DOHH2 (cell line): ENCODE measurements at regions not wholly inside any gene's neighbourhood (a gene's known extent, or its start where the extent isn't known, plus 50 kb on each side); places are given as distances from the start of the nearest gene placed in this dataset.
"Not testable (repeated sequence)": the region's sequence is repeated elsewhere in the genome, so short reads cannot be mapped to it uniquely, and the experiment has no call there.

Experiments
- H3F3A ChIP-seq: fragments of 200-600 bp; sonication (generic), shearing (Covaris generic); 2 replicates; pipeline ENCODE4 v1.6.0; 2016; ENCODE audit warnings: antibody characterized with exemption, mild to moderate bottlenecking; ENCODE audit not compliant: control insufficient read depth, insufficient read depth
- H3K27ac ChIP-seq: fragments of 200-600 bp; sonication (generic); 2 replicates; pipeline ENCODE4 v1.5.1; 2014; ENCODE audit warnings: low read depth, mild to moderate bottlenecking, low read length, moderate library complexity
- H3K27me3 ChIP-seq: fragments of 200-600 bp; sonication (generic); 2 replicates; pipeline ENCODE4 v1.6.1; 2014; ENCODE audit warnings: mild to moderate bottlenecking, low read length, mixed read lengths; ENCODE audit not compliant: control insufficient read depth
- H3K36me3 ChIP-seq: fragments of 200-600 bp; sonication (generic); 2 replicates; pipeline ENCODE4 v1.6.1; 2014; ENCODE audit warnings: mild to moderate bottlenecking, low read length, moderate library complexity, mixed read lengths; ENCODE audit not compliant: control insufficient read depth
- H3K4me1 ChIP-seq: fragments of 200-600 bp; sonication (generic); 2 replicates; pipeline ENCODE4 v1.6.1; 2014; ENCODE audit warnings: mild to moderate bottlenecking, low read length, mixed read lengths; ENCODE audit not compliant: control insufficient read depth
- H3K4me2 ChIP-seq: fragments of 200-600 bp; sonication (generic); 2 replicates; pipeline ENCODE4 v1.6.0; 2014; ENCODE audit warnings: mild to moderate bottlenecking, low read length, moderate library complexity
- H3K4me3 ChIP-seq: fragments of 200-600 bp; sonication (generic); 2 replicates; pipeline ENCODE4 v1.5.1; 2014; ENCODE audit warnings: mild to moderate bottlenecking, low read length, mixed read lengths
- H3K79me2 ChIP-seq: fragments of 200-600 bp; sonication (generic); 2 replicates; pipeline ENCODE4 v1.6.1; 2014; ENCODE audit warnings: mild to moderate bottlenecking, low read length, mixed read lengths; ENCODE audit not compliant: control insufficient read depth
- H3K9me2 ChIP-seq: fragments of 200-600 bp; sonication (generic); replicated peaks from 2 replicates; pipeline ENCODE4 v1.6.1; 2014; ENCODE audit warnings: mild to moderate bottlenecking, low read length, mixed read lengths; ENCODE audit not compliant: control insufficient read depth
- H3K9me3 ChIP-seq: fragments of 200-600 bp; sonication (generic); 2 replicates; pipeline ENCODE4 v1.6.1; 2014; ENCODE audit warnings: antibody characterized with exemption, low read length, mixed read lengths; ENCODE audit not compliant: control insufficient read depth, insufficient read depth
- H4K20me1 ChIP-seq: fragments of 200-600 bp; sonication (generic); 2 replicates; pipeline ENCODE4 v1.6.0; 2014; ENCODE audit warnings: low read depth, mild to moderate bottlenecking, antibody characterized with exemption, low read length, moderate library complexity; ENCODE audit not compliant: control insufficient read depth, insufficient read depth
- EZH2phosphoT487 ChIP-seq: fragments of 200-600 bp; sonication (generic); IDR thresholded peaks from 2 replicates; pipeline ENCODE4 v1.6.1; 2017; ENCODE audit warnings: borderline replicate concordance, mild to moderate bottlenecking, antibody characterized with exemption, low read length, moderate library complexity, mixed read lengths
- TF ChIP-seq, protein P1 (sequence below): fragments of 200-600 bp; sonication (generic); IDR thresholded peaks from one replicate; pipeline ENCODE4 v1.5.1; 2014; ENCODE audit warnings: antibody characterized with exemption, mild to moderate bottlenecking, low read depth, low read length; ENCODE audit not compliant: poor library complexity, severe bottlenecking

DNA sequence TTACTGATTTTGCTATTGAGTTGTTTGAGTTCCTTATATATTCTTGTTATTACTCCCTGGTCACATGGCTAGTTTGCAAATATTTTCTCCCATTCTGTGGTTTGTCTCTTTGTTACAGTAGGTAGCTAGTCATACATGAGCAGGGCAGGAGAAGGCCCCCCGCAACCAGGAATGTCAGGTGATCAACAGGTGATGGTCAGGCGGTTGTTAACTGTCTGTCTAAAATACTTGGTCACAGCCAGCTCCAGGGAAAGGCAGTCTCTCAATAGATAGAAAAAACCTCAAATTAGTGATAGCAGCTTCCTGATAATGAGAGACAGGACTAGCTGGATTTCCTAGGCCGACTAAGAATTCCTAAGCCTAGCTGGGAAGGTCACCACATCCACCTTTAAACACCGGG is 217.9 kb downstream of the RHOU start:
- H4K20me1 ChIP-seq: no peaks in the 10 kb centered on the region
- TF ChIP-seq EZH2phosphoT487: no peak
- TF ChIP-seq, protein P1, sequence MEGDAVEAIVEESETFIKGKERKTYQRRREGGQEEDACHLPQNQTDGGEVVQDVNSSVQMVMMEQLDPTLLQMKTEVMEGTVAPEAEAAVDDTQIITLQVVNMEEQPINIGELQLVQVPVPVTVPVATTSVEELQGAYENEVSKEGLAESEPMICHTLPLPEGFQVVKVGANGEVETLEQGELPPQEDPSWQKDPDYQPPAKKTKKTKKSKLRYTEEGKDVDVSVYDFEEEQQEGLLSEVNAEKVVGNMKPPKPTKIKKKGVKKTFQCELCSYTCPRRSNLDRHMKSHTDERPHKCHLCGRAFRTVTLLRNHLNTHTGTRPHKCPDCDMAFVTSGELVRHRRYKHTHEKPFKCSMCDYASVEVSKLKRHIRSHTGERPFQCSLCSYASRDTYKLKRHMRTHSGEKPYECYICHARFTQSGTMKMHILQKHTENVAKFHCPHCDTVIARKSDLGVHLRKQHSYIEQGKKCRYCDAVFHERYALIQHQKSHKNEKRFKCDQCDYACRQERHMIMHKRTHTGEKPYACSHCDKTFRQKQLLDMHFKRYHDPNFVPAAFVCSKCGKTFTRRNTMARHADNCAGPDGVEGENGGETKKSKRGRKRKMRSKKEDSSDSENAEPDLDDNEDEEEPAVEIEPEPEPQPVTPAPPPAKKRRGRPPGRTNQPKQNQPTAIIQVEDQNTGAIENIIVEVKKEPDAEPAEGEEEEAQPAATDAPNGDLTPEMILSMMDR: no peak
- no peaks in the 10 kb centered on the region for H3K9me3 ChIP-seq

DNA sequence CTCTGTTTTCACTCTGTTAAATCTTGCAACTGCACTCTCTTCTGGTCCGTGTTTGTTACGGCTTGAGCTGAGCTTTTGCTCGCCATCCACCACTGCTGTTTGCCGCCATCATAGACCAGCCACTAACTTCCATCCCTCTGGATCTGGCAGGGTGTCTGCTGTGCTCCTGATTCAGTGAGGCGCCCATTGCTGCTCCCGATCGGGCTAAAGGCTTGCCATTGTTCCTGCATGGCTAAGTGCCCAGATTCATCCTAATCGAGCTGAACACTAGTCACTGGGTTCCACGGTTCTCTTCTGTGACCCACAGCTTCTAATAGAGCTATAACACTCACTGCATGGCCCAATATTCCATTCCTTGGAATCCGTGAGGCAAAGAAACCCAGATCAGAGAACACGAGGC is 218.5 kb downstream of the RHOU start:
- H3K36me3 ChIP-seq, H3K79me2 ChIP-seq, H3K4me1 ChIP-seq, H3K27ac ChIP-seq, H3K9me2 ChIP-seq, H3K4me3 ChIP-seq, H3F3A ChIP-seq, H4K20me1 ChIP-seq, H3K27me3 ChIP-seq, H3K9me3 ChIP-seq, H3K4me2 ChIP-seq: not testable (repeated sequence)

More for the DNA sequence above, 217.9 kb downstream of the RHOU start:
- H3K4me3 ChIP-seq: no peak overlapping the region
- no peaks in the 10 kb centered on the region for H3K79me2 ChIP-seq
- H3K9me2 ChIP-seq: no peaks in the 10 kb centered on the region
- no peaks in the 10 kb centered on the region for H3F3A ChIP-seq
- peaks cover 7% of the 10 kb centered on the region; the same call in 1 of the 2 replicates for H3K27me3 ChIP-seq
- H3K4me2 ChIP-seq: no peak overlapping the region
- H3K27ac ChIP-seq: no peak overlapping the region
- no peaks in the 10 kb centered on the region for H3K4me1 ChIP-seq
- no peaks in the 10 kb centered on the region for H3K36me3 ChIP-seq

DNA sequence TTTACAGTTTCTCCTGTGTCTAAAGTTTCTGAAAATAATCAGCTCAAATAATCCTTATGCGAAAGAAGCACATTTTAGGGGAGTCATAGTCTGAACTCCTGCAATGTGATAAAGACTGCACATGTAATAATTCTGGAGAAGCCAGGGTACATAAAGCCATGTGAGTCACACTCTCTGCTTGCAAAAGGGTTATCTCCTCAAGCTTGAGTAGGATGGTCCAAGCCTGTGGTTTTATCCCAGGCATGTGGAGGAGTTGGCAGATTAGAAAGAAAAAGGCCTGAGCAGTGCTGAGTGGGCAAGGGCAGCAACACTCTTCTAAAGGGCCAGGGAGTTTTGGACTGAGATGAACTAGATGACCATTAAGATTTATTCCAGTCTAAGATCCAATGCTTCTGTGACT is 220.4 kb downstream of the RHOU start:
- TF ChIP-seq, protein P1: no peak
- no peak for TF ChIP-seq EZH2phosphoT487

DNA sequence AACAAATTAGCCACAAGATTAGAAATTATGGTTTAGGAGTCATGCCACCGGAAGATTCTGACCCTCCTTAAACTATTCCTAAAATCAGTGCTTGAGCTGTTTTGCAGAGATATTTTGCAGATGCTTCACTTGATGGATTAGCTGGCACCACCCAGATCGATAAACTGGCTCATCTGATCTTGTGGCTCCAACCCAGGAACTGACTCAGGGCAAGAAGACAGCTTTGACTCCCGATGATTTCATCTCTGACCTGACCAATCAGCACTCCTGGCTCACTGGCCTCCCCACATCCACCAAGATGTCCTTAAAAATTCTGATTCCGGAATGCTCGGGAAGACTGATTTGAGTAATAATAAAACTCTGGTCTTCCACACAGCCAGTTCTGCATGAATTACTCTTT is 221.6 kb downstream of the RHOU start:
- Histone ChIP-seq H4K20me1 (no peaks in the 10 kb centered on the region), H3K79me2 (no peaks in the 10 kb centered on the region), H3F3A (no peaks in the 10 kb centered on the region), H3K9me3 (no peaks in the 10 kb centered on the region), H3K36me3 (no peaks in the 10 kb centered on the region), H3K27me3 (peaks cover 10% of the 10 kb centered on the region), H3K4me3 (no peak overlapping the region), H3K27ac (no peak overlapping the region), H3K9me2 (no peaks in the 10 kb centered on the region), H3K4me2 (no peak overlapping the region), H3K4me1 (no peaks in the 10 kb centered on the region)
- TF ChIP-seq, protein P1: no peak
- no peak for TF ChIP-seq EZH2phosphoT487

More for the DNA sequence above, 220.4 kb downstream of the RHOU start:
- no peak overlapping the region for H3K4me3 ChIP-seq
- H3K27me3 ChIP-seq: peaks cover 10% of the 10 kb centered on the region
- no peaks in the 10 kb centered on the region for H3K4me1 ChIP-seq
- no peaks in the 10 kb centered on the region for H3K9me2 ChIP-seq
- H3F3A ChIP-seq: no peaks in the 10 kb centered on the region
- no peaks in the 10 kb centered on the region for H4K20me1 ChIP-seq
- H3K36me3 ChIP-seq: no peaks in the 10 kb centered on the region
- H3K79me2 ChIP-seq: no peaks in the 10 kb centered on the region
- no peak overlapping the region for H3K27ac ChIP-seq
- H3K4me2 ChIP-seq: no peak overlapping the region
- no peaks in the 10 kb centered on the region for H3K9me3 ChIP-seq
